PC-9 (cell line): ENCODE measurements at regions not wholly inside any gene's neighbourhood (a gene's known extent, or its start where the extent isn't known, plus 50 kb on each side); places are given as distances from the start of the nearest gene placed in this dataset.

Experiments used
- EZH2 ChIP-seq: fragments of 200-600 bp; sonication (generic); IDR thresholded peaks from 2 replicates; pipeline ENCODE4 v1.8.0; 2017; ENCODE audit warnings: antibody characterized with exemption, low read depth
- TF ChIP-seq, protein P1 (sequence below): fragments of 200-600 bp; sonication (generic); conservative IDR thresholded peaks from 2 replicates; pipeline ENCODE4 v1.6.1; 2017; ENCODE audit warnings: mixed run types, antibody characterized with exemption, mild to moderate bottlenecking, moderate library complexity

DNA sequence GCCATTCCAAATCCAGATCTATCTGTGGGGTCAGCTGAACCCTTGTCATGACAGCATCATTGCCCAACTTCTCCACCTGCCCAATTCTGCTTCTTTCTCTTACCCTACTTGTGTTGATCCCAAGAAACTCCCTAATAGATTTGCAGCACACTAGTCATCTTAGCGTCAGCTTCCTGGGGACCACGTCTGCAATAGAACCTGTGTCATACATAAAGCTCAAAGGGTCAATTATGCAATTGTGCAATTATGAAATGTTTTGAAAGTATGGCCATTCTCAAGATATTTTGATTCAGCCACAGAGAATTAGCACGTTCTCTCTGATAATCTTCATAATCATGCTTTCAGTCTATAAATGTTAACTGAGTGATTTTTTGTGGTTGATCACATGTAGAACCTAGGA lies 87.4 kb upstream of the PAPPA start:
- TF ChIP-seq EZH2 = no peak
- TF ChIP-seq, protein P1, sequence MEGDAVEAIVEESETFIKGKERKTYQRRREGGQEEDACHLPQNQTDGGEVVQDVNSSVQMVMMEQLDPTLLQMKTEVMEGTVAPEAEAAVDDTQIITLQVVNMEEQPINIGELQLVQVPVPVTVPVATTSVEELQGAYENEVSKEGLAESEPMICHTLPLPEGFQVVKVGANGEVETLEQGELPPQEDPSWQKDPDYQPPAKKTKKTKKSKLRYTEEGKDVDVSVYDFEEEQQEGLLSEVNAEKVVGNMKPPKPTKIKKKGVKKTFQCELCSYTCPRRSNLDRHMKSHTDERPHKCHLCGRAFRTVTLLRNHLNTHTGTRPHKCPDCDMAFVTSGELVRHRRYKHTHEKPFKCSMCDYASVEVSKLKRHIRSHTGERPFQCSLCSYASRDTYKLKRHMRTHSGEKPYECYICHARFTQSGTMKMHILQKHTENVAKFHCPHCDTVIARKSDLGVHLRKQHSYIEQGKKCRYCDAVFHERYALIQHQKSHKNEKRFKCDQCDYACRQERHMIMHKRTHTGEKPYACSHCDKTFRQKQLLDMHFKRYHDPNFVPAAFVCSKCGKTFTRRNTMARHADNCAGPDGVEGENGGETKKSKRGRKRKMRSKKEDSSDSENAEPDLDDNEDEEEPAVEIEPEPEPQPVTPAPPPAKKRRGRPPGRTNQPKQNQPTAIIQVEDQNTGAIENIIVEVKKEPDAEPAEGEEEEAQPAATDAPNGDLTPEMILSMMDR = no peak
